Upper lobe of left lung (tissue), 4 donors: ENCODE measurements at regions not wholly inside any gene's neighbourhood (a gene's known extent, or its start where the extent isn't known, plus 50 kb on each side); places are given as distances from the start of the nearest gene placed in this dataset.

Source experiments
- EP300 ChIP-seq, 4 donors: sonication (generic); formaldehyde crosslinking; IDR thresholded peaks; one replicate each; pipeline ENCODE4 v1.5.1; 2017; ENCODE audit warnings: antibody characterized with exemption in 4 of 4, control low read depth in 2 of 4
- POLR2A ChIP-seq, 4 donors: fragments of 450-650 bp; IDR thresholded peaks; one replicate each; pipeline ENCODE4 v1.5.1; 2016 to 2017; ENCODE audit warnings: antibody characterized with exemption in 4 of 4, mild to moderate bottlenecking in 2 of 4
- POLR2AphosphoS5 ChIP-seq, 2 donors: sonication (generic); formaldehyde crosslinking; IDR thresholded peaks; one replicate each; pipeline ENCODE4 v1.5.1; 2017; ENCODE audit warnings: antibody characterized with exemption in 2 of 2
- TF ChIP-seq, protein P1 (sequence below), 6 experiments: fragments of 450-650 bp in 4 of 6; fragments of 200-600 bp in 2 of 6; sonication (generic) in 2 of 6; IDR thresholded peaks; one replicate each; pipeline ENCODE4 v1.5.1; 2016 to 2019; ENCODE audit warnings: antibody characterized with exemption in 6 of 6

DNA sequence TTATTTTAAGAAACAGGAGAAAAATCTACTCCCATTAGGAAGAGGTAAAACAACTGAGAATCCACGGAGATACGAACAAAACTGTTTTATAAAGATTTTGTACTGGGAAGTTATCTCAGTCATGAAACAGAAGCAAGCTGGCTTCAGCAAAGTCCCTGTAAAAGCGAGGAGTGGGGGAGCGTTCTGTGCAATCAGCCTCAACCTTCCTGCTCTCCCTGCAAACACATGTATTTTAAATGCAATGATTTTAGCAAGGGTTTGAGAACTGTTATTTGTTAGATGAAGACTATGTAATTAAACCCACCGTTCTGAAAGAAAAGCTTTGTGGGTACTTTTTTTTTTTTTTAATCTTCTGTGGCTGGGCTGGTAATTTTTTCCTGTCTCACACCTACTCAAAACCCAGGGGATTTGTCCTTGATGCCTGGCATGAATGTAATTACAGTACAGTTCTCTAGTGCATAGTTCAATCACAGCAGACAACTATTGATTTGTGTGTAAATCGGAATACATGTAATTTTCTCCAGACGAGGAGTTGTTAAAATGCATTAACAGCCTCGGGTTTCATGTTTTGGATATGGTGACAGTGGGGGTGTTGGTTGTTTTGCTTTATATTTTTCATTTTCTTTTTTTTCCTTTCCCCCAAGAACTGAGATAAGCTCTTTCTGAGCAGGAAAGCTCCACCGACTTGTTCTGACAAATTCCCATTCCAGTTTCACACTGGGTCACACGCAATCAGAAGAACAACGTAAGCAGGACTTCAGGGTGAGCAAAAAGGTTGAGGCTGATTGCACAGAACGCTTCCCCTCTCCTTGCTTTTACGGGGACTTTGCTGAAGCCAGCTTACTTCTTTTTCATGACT, 153.6 kb downstream of the PHLDA1 start:
- TF ChIP-seq, protein P1, sequence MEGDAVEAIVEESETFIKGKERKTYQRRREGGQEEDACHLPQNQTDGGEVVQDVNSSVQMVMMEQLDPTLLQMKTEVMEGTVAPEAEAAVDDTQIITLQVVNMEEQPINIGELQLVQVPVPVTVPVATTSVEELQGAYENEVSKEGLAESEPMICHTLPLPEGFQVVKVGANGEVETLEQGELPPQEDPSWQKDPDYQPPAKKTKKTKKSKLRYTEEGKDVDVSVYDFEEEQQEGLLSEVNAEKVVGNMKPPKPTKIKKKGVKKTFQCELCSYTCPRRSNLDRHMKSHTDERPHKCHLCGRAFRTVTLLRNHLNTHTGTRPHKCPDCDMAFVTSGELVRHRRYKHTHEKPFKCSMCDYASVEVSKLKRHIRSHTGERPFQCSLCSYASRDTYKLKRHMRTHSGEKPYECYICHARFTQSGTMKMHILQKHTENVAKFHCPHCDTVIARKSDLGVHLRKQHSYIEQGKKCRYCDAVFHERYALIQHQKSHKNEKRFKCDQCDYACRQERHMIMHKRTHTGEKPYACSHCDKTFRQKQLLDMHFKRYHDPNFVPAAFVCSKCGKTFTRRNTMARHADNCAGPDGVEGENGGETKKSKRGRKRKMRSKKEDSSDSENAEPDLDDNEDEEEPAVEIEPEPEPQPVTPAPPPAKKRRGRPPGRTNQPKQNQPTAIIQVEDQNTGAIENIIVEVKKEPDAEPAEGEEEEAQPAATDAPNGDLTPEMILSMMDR (IDR thresholded peaks at IDR 0.05), result no peak
- no peak for TF ChIP-seq POLR2AphosphoS5 (IDR thresholded peaks at IDR 0.05)
- TF ChIP-seq POLR2A (IDR thresholded peaks at IDR 0.05), result no peak
- TF ChIP-seq EP300 (IDR thresholded peaks at IDR 0.05), result no peak
